Endothelial cell of umbilical vein (primary cell): ENCODE measurements at regions not wholly inside any gene's neighbourhood (a gene's known extent, or its start where the extent isn't known, plus 50 kb on each side); places are given as distances from the start of the nearest gene placed in this dataset.

Experiments used
- EZH2 ChIP-seq: IDR thresholded peaks from 2 replicates; pipeline ENCODE4 v1.6.1; 2012; ENCODE audit warnings: borderline replicate concordance, low read depth, mild to moderate bottlenecking, moderate library complexity, low read length, inconsistent platforms; ENCODE audit not compliant: severe bottlenecking
- FOS ChIP-seq: IDR thresholded peaks from 2 replicates; pipeline ENCODE4 v1.6.1; 2011; ENCODE audit warnings: mild to moderate bottlenecking, low read length, moderate library complexity, borderline replicate concordance; ENCODE audit not compliant: insufficient read depth
- GATA2 ChIP-seq: IDR thresholded peaks from 2 replicates; pipeline ENCODE4 v1.7.0; 2011; ENCODE audit warnings: low read depth, mild to moderate bottlenecking, moderate library complexity, mixed read lengths, low read length; ENCODE audit not compliant: insufficient read length, insufficient read depth
- JUN ChIP-seq: IDR thresholded peaks from 2 replicates; pipeline ENCODE4 v1.6.1; 2011; ENCODE audit warnings: borderline replicate concordance, low read depth; ENCODE audit not compliant: insufficient read length, insufficient read depth
- MYC ChIP-seq: IDR thresholded peaks from one replicate; pipeline ENCODE4 v1.6.1; 2011; ENCODE audit warnings: mild to moderate bottlenecking, low read depth, low read length
- POLR2A ChIP-seq: IDR thresholded peaks from 2 replicates; pipeline ENCODE4 v1.6.1; 2012; ENCODE audit warnings: low read depth, mild to moderate bottlenecking, control low read depth, low read length
- POLR2AphosphoS5 ChIP-seq: IDR thresholded peaks from 2 replicates; pipeline ENCODE4 v1.6.1; 2012; ENCODE audit warnings: low read depth, mild to moderate bottlenecking, control low read depth, low read length, moderate library complexity; ENCODE audit not compliant: insufficient read depth
- TF ChIP-seq, protein P1 (sequence below), 2 donors: IDR thresholded peaks; 1 replicate in 1 of 2; 2 replicates in 1 of 2; pipeline ENCODE4 v1.5.1; 2011; ENCODE audit warnings: low read length in 2 of 2, mild to moderate bottlenecking in 2 of 2, moderate library complexity in 2 of 2, control low read depth in 1 of 2, inconsistent platforms in 1 of 2, low read depth in 1 of 2; ENCODE audit not compliant: insufficient read depth in 1 of 2; ENCODE audit errors: extremely low read depth in 1 of 2
- TF ChIP-seq, protein P2 (sequence below): IDR thresholded peaks from 2 replicates; pipeline ENCODE4 v1.6.1; 2011; ENCODE audit not compliant: insufficient read depth, insufficient read length

DNA sequence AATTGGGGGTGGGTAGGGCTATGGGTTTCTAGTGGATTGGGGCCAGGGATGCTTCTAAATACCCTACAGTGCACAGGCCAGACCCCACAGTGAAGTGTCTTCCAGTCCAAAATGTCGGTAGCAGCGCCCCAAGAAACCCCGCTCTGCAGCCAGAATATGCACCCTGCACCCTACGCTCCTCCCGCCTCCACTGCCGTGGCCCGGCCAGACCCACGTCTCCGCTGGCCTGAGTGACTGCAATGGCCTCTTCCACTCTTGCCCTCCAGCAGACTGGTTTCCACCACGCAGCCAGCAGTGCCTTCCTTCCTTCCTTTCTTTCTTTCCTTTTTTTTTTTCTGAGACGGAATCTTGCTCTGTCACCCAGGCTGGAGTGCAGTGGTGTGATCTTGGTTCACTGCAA, 91.4 kb upstream of the TAF1B start:
- TF ChIP-seq, protein P1, sequence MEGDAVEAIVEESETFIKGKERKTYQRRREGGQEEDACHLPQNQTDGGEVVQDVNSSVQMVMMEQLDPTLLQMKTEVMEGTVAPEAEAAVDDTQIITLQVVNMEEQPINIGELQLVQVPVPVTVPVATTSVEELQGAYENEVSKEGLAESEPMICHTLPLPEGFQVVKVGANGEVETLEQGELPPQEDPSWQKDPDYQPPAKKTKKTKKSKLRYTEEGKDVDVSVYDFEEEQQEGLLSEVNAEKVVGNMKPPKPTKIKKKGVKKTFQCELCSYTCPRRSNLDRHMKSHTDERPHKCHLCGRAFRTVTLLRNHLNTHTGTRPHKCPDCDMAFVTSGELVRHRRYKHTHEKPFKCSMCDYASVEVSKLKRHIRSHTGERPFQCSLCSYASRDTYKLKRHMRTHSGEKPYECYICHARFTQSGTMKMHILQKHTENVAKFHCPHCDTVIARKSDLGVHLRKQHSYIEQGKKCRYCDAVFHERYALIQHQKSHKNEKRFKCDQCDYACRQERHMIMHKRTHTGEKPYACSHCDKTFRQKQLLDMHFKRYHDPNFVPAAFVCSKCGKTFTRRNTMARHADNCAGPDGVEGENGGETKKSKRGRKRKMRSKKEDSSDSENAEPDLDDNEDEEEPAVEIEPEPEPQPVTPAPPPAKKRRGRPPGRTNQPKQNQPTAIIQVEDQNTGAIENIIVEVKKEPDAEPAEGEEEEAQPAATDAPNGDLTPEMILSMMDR (IDR thresholded peaks at IDR 0.05; ENCODE audit: extremely low read depth in 1 of 2, insufficient read depth in 1 of 2, low read depth in 1 of 2, low read length in 2 of 2) = no peak
- no peak for TF ChIP-seq POLR2A
- no peak for TF ChIP-seq POLR2AphosphoS5
- no peak for TF ChIP-seq EZH2
- TF ChIP-seq, protein P2, sequence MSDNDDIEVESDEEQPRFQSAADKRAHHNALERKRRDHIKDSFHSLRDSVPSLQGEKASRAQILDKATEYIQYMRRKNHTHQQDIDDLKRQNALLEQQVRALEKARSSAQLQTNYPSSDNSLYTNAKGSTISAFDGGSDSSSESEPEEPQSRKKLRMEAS = no peak
- no peak for TF ChIP-seq GATA2
- no peak for TF ChIP-seq MYC
- no peak for TF ChIP-seq JUN
- TF ChIP-seq FOS = no peak
